ENCODE measurements at regions not wholly inside any gene's neighbourhood (a gene's known extent, or its start where the extent isn't known, plus 50 kb on each side); places are given as distances from the start of the nearest gene placed in this dataset.
"Not testable (repeated sequence)": the region's sequence is repeated elsewhere in the genome, so short reads cannot be mapped to it uniquely, and the experiment has no call there.

GRCh38 chr17:46454572-46454971, 57.7 kb upstream of the LRRC37A2 start:
- not testable (repeated sequence) for TF ChIP-seq MTF1 (CRISPR knock-in tag; IDR thresholded peaks at IDR 0.05; ENCODE audit: borderline replicate concordance); RB1 (IDR thresholded peaks at IDR 0.05; ENCODE audit: low read depth); RCOR1 (IDR thresholded peaks at IDR 0.05; ENCODE audit: borderline replicate concordance in 1 of 2, low read depth in 2 of 2, low read length in 2 of 2); CTCF (IDR thresholded peaks at IDR 0.05 in 2 of 3, conservative IDR thresholded peaks at IDR 0.05 in 1 of 3; ENCODE audit: insufficient read depth in 2 of 3, low read depth in 1 of 3, low read length in 3 of 3); ZNF347 (CRISPR knock-in tag; IDR thresholded peaks at IDR 0.05; ENCODE audit: low read depth); ATF2 (CRISPR knock-in tag; IDR thresholded peaks at IDR 0.05); BRF1 (IDR thresholded peaks at IDR 0.05; ENCODE audit: borderline replicate concordance, extremely low read depth, insufficient read length); NR3C1 (CRISPR knock-in tag; IDR thresholded peaks at IDR 0.05); USF2 (CRISPR knock-in tag; IDR thresholded peaks at IDR 0.05); GABPB2 (CRISPR knock-in tag; conservative IDR thresholded peaks at IDR 0.05)
